ENCODE measurements at regions not wholly inside any gene's neighbourhood (a gene's known extent, or its start where the extent isn't known, plus 50 kb on each side); places are given as distances from the start of the nearest gene placed in this dataset.
"Not testable (repeated sequence)": the region's sequence is repeated elsewhere in the genome, so short reads cannot be mapped to it uniquely, and the experiment has no call there.

DNA sequence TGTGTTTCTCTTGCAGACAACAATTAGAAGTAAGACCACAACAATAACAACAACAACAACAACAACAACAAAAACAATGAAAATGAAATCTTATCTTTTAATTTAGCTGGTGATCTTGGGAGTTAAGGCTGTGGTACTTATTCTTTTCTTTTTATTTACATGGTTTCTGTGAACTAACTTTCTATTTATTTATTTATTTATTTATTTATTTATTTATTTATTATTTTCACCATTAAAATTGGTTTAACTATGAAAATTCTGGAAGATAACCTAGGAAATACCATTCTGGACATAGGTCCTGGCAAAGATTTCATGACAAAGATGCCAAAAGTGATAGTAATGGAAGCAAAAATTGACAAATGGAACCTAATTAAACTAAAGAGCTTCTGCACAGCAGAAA is 102.5 kb upstream of the PNPT1 start:
- ChIA-PET POLR2A (interaction anchor here (0.7 to 1.1 kb wide), 2 partner anchors 9 to 19 kb away, joined by 3 read pairs; no protein-coding TSS in a partner anchor), CTCF (no interaction called here)
- H3K27me3 Mint-ChIP-seq (ENCODE audit: insufficient read depth, unreplicated experiment): no peaks in the 10 kb centered on the region
- no peaks in the 10 kb centered on the region for H3K36me3 Mint-ChIP-seq (ENCODE audit: insufficient read depth, unreplicated experiment)
- no peak overlapping the region for H3K27ac Mint-ChIP-seq (ENCODE audit: low read depth, unreplicated experiment)
- H3K4me1 Mint-ChIP-seq (ENCODE audit: insufficient read depth, unreplicated experiment): no peaks in the 10 kb centered on the region
- no peak overlapping the region for H3K4me3 Mint-ChIP-seq (ENCODE audit: unreplicated experiment)
- no peak for DNase-seq (ENCODE audit: unreplicated experiment)
- BruUV-seq (replicated peaks): no TSS peak
- TF ChIP-seq, protein P1, sequence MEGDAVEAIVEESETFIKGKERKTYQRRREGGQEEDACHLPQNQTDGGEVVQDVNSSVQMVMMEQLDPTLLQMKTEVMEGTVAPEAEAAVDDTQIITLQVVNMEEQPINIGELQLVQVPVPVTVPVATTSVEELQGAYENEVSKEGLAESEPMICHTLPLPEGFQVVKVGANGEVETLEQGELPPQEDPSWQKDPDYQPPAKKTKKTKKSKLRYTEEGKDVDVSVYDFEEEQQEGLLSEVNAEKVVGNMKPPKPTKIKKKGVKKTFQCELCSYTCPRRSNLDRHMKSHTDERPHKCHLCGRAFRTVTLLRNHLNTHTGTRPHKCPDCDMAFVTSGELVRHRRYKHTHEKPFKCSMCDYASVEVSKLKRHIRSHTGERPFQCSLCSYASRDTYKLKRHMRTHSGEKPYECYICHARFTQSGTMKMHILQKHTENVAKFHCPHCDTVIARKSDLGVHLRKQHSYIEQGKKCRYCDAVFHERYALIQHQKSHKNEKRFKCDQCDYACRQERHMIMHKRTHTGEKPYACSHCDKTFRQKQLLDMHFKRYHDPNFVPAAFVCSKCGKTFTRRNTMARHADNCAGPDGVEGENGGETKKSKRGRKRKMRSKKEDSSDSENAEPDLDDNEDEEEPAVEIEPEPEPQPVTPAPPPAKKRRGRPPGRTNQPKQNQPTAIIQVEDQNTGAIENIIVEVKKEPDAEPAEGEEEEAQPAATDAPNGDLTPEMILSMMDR (IDR thresholded peaks at IDR 0.05; ENCODE audit: unreplicated experiment): no peak
- no peaks in the 10 kb centered on the region for H3K9me3 Mint-ChIP-seq (ENCODE audit: unreplicated experiment)
- intact Hi-C loops (cut with micrococcal nuclease): no loop called here

DNA sequence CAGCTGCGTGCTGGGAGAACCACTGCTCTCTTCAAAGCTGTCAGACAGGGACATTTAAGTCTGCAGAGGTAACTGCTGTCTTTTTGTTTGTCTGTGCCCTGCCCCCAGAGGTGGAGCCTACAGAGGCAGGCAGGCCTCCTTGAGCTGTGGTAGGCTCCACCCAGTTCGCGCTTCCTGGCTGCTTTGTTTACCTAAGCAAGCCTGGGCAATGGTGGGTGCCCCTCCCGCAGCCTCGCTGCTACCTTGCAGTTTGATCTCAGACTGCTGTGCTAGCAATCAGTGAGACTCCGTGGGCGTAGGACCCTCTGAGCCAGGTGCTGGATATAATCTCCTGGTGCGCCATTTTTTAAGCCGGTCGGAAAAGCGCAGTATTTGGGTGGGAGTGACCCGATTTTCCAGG is 100.0 kb upstream of the PNPT1 start:
- H3K36me3 Mint-ChIP-seq (ENCODE audit: insufficient read depth, unreplicated experiment); CTCF ChIA-PET: not testable (repeated sequence)

GRCh38 chr2:55786280-55786679 is 92.6 kb upstream of the PNPT1 start:
- ChIA-PET CTCF (no interaction called here), POLR2A (interaction anchor here (0.6 kb wide), 1 partner anchor 57 kb away, joined by 3 read pairs; no protein-coding TSS in a partner anchor)
- Mint-ChIP-seq H3K4me3 (ENCODE audit: unreplicated experiment) (no peak overlapping the region), H3K27me3 (ENCODE audit: insufficient read depth, unreplicated experiment) (no peaks in the 10 kb centered on the region), H3K27ac (ENCODE audit: low read depth, unreplicated experiment) (no peak overlapping the region), H3K36me3 (ENCODE audit: insufficient read depth, unreplicated experiment) (no peaks in the 10 kb centered on the region), H3K4me1 (ENCODE audit: insufficient read depth, unreplicated experiment) (no peaks in the 10 kb centered on the region), H3K9me3 (ENCODE audit: unreplicated experiment) (no peaks in the 10 kb centered on the region)
- TF ChIP-seq, protein P1 (IDR thresholded peaks at IDR 0.05; ENCODE audit: unreplicated experiment): no peak
- no TSS peak for BruUV-seq (replicated peaks)
- DNase-seq (ENCODE audit: unreplicated experiment): no peak
- intact Hi-C loops (cut with micrococcal nuclease): no loop called here

More for the DNA sequence above, 100.0 kb upstream of the PNPT1 start:
- H3K4me3 Mint-ChIP-seq (ENCODE audit: unreplicated experiment); BruUV-seq (replicated peaks); H3K27ac Mint-ChIP-seq (ENCODE audit: low read depth, unreplicated experiment); H3K4me1 Mint-ChIP-seq (ENCODE audit: insufficient read depth, unreplicated experiment); H3K27me3 Mint-ChIP-seq (ENCODE audit: insufficient read depth, unreplicated experiment); H3K9me3 Mint-ChIP-seq (ENCODE audit: unreplicated experiment); intact Hi-C loops (cut with micrococcal nuclease); DNase-seq (ENCODE audit: unreplicated experiment): not testable (repeated sequence)
- POLR2A ChIA-PET: interaction anchor here (0.6 kb wide), 1 partner anchor 21 kb away, joined by 3 read pairs; no protein-coding TSS in a partner anchor

GRCh38 chr2:55783751-55784150 is 90.1 kb upstream of the PNPT1 start:
- H3K36me3 Mint-ChIP-seq (ENCODE audit: insufficient read depth, unreplicated experiment); intact Hi-C loops (cut with micrococcal nuclease); DNase-seq (ENCODE audit: unreplicated experiment); H3K27ac Mint-ChIP-seq (ENCODE audit: low read depth, unreplicated experiment); BruUV-seq (replicated peaks); H3K4me3 Mint-ChIP-seq (ENCODE audit: unreplicated experiment); H3K27me3 Mint-ChIP-seq (ENCODE audit: insufficient read depth, unreplicated experiment); H3K9me3 Mint-ChIP-seq (ENCODE audit: unreplicated experiment): not testable (repeated sequence)
- ChIA-PET POLR2A (interaction anchor here (0.8 kb wide), 1 partner anchor 17 kb away, joined by 3 read pairs; no protein-coding TSS in a partner anchor), CTCF (interaction anchor here (0.7 kb wide), 1 partner anchor 17 kb away, joined by 3 read pairs; no protein-coding TSS in a partner anchor)
- peaks cover 14% of the 10 kb centered on the region for H3K4me1 Mint-ChIP-seq (ENCODE audit: insufficient read depth, unreplicated experiment)

DNA sequence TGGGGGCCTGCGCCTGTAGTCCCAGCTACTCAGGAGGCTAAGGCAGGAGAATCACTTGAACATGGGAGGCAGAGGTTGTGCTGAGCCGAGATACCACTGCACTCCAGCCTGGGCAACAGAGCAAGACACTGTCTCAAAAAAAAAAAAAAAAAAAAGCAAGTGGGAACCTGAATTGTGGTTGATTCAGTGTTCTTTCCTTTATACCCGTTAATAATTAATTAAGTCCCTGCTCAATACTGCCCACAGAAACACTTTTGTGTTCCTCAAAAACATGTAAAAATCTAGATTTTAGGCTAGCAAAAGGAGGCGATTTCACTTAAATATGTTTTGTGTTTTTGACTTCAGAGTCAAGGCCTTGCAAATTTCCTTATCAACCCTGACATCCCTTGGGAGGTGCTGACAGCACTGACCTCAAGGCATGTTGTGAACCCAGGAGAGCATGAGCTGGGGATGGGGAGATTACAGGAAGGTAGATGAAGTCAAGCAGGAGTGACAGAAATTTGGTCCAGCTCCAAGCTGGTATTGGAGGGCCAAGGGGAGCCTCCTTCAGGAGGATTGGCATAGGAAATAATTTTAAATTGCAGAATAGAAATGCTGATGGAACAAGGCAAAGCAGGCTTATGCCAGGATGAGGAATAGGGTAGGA is 89.0 kb upstream of the PNPT1 start:
- no TSS peak for BruUV-seq (replicated peaks)
- Mint-ChIP-seq H3K36me3 (ENCODE audit: insufficient read depth, unreplicated experiment) (peaks cover 7% of the 10 kb centered on the region), H3K4me3 (ENCODE audit: unreplicated experiment) (no peak overlapping the region), H3K27ac (ENCODE audit: low read depth, unreplicated experiment) (no peak overlapping the region), H3K27me3 (ENCODE audit: insufficient read depth, unreplicated experiment) (no peaks in the 10 kb centered on the region), H3K9me3 (ENCODE audit: unreplicated experiment) (no peaks in the 10 kb centered on the region), H3K4me1 (ENCODE audit: insufficient read depth, unreplicated experiment) (peaks cover 14% of the 10 kb centered on the region)
- CTCF ChIA-PET: interaction anchor here (1.1 to 1.5 kb wide), 2 partner anchors 11 to 56 kb away, joined by 3 to 6 read pairs; no protein-coding TSS in a partner anchor
- DNase-seq (ENCODE audit: unreplicated experiment): no peak
- intact Hi-C loops (cut with micrococcal nuclease): no loop called here
- POLR2A ChIA-PET: interaction anchor here (0.9 to 1.0 kb wide), 2 partner anchors 79 to 80 kb away, joined by 3 to 5 read pairs; no protein-coding TSS in a partner anchor
- TF ChIP-seq, protein P1 (IDR thresholded peaks at IDR 0.05; ENCODE audit: unreplicated experiment): no peak
